NCI-H146 treated with DMSO at 0.1 percent for 48 hours (cell line): ENCODE measurements at regions not wholly inside any gene's neighbourhood (a gene's known extent, or its start where the extent isn't known, plus 50 kb on each side); places are given as distances from the start of the nearest gene placed in this dataset.

Source experiments
- DNase-seq: peaks from one replicate; lab custom pipeline; 2025; ENCODE audit not compliant: unreplicated experiment; lab: John Stamatoyannopoulos, UW

- DNase-seq, result no peak
Measured at GRCh38 chr2:139077099-139077737, 297.0 kb upstream of the NXPH2 start.

- no peak for DNase-seq
Measured at GRCh38 chr2:139067874-139068273, 287.7 kb upstream of the NXPH2 start.

GRCh38 chr2:139067072-139067471, 286.9 kb upstream of the NXPH2 start:
- no peak for DNase-seq

- DNase-seq, result no peak
Measured at GRCh38 chr2:139064159-139064558, 284.0 kb upstream of the NXPH2 start.

- no peak for DNase-seq
Measured at GRCh38 chr2:139059617-139060016, 279.4 kb upstream of the NXPH2 start.

GRCh38 chr2:139055202-139055601, 275.0 kb upstream of the NXPH2 start:
- no peak for DNase-seq

GRCh38 chr2:139048017-139048416, 267.8 kb upstream of the NXPH2 start:
- DNase-seq, result no peak

- no peak for DNase-seq
Measured at GRCh38 chr2:139045524-139045923, 265.3 kb upstream of the NXPH2 start.

GRCh38 chr2:139034064-139034463, 253.9 kb upstream of the NXPH2 start:
- DNase-seq, result no peak

GRCh38 chr2:139033300-139033699, 253.1 kb upstream of the NXPH2 start:
- DNase-seq, result no peak

- peak; percentile 22 for DNase-seq
Measured at GRCh38 chr2:139031722-139032121, 251.5 kb upstream of the NXPH2 start.

- DNase-seq, result no peak
Measured at GRCh38 chr2:139020287-139020686, 240.1 kb upstream of the NXPH2 start.

GRCh38 chr2:139018252-139018651, 238.1 kb upstream of the NXPH2 start:
- DNase-seq, result no peak

GRCh38 chr2:139007130-139007529, 226.9 kb upstream of the NXPH2 start:
- DNase-seq, result no peak

- no peak for DNase-seq
Measured at GRCh38 chr2:139000131-139000785, 220.1 kb upstream of the NXPH2 start.

GRCh38 chr2:138997856-138998517, 217.8 kb upstream of the NXPH2 start:
- DNase-seq, result no peak

- DNase-seq, result no peak
Measured at GRCh38 chr2:138997346-138997745, 217.2 kb upstream of the NXPH2 start.

- DNase-seq, result no peak
Measured at GRCh38 chr2:138994502-138994901, 214.3 kb upstream of the NXPH2 start.

GRCh38 chr2:138985881-138986280, 205.7 kb upstream of the NXPH2 start:
- no peak for DNase-seq

GRCh38 chr2:138979131-138979785, 199.1 kb upstream of the NXPH2 start:
- no peak for DNase-seq

- DNase-seq, result no peak
Measured at GRCh38 chr2:138974651-138975050, 194.5 kb upstream of the NXPH2 start.

GRCh38 chr2:138964418-138964817, 184.2 kb upstream of the NXPH2 start:
- peak; percentile 53 for DNase-seq
